HG03565 (cell line): ENCODE measurements at regions not wholly inside any gene's neighbourhood (a gene's known extent, or its start where the extent isn't known, plus 50 kb on each side); places are given as distances from the start of the nearest gene placed in this dataset.

Experiments
- ATAC-seq: cut with Tn5 transposase; IDR thresholded peaks from one replicate; pipeline ENCODE4 v1.9.1; 2021; ENCODE audit warnings: mild to moderate bottlenecking, moderate library complexity; ENCODE audit not compliant: unreplicated experiment

DNA sequence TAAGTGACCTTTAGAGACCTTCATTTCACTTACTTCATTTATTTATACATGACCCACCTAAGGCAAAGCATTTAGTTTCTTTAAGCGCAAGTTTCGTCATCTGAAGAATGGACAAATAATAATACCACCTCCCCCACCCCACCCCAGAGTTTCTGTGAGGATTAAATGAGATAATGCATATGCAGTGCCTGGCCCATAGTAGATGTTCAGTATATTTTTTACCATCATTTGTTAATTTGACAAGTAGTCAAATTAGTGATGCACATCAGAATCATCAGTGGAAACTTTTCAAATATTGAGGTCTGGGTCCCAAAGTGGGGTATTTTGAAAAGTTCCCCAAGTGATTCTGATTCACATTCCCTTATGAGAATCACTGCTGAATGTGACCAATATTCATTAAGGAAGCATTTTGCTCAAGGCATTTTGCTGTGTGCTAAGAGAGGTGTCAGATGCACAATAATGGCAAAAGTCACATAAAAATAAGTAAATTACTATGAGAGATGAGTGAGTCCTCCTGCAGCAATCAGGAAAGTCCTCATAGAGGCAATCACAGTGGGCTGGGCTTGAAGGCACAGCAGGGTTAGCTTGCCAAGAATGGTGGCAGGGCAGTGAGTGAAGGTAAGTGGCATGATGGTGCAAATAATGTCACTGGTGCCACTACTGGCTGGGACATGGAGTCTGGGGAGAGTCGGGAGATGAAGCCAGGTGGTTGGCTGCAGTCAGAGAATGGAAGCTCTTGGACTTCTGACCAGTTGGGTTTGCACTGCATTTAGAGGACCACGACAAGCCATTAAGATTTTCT lies 244.1 kb downstream of the PTEN start:
- ATAC-seq, result no peak

DNA sequence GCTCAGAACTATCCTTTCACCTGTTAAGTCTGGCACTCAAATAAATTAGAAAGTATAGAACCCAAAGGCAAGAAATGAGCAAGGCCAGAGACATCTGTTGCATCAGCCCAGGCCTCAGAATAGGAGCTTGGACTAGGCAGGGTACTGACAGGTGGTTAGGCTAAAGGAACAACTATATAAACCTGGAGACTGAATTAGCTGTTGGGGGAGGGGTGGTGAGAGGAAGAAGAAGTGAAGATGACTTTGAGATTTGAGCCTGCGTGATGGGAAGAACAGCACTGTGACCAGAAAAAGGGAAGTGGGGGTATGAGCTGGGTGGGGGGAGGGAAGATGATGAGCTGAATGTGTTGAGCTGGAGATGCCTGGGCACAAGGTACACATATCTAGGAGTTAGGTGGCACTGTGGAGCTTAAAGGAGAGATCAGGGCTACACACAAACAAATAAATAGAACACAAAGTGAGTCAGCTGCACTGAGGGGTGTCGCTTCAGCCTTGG lies 244.7 kb downstream of the PTEN start:
- ATAC-seq, result no peak

DNA sequence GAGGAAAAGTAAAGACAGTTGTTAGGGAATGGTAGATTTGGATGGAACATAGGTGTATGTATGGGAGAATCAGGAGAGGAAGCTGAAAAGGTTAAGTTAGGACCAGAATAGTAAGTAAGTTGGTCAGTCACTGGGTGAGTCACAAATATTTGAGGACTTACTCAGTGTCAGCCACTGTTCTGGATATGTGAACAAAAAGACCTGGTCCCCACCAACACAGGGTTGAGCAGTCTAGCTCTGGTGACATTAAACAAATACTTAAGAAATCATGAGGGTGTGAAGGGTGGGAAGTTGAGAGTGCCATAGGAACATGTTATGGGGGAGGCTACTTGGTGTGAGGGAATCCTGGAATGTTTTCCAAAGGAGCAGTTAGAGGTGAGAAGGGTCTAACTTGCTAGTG lies 246.9 kb downstream of the PTEN start:
- no peak for ATAC-seq

DNA sequence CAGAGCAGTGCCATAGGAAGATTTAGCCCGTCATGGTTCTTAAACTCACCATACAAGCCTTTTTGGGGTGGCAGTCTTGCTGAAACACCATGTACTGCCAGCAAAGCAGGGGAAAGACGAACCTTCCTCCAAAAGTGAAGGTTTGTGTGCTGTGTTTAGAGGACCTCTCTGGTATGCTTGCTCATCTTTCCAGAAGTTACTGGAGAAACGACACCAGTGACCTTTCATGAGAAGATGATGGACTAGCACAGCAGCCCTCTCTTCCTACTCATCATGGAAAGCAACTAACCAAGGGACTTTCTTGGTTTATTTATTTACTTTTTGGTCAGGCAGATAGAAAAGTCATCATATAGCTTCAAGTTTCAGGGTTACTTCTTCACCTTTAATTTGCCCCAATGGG lies 247.4 kb downstream of the PTEN start:
- no peak for ATAC-seq

DNA sequence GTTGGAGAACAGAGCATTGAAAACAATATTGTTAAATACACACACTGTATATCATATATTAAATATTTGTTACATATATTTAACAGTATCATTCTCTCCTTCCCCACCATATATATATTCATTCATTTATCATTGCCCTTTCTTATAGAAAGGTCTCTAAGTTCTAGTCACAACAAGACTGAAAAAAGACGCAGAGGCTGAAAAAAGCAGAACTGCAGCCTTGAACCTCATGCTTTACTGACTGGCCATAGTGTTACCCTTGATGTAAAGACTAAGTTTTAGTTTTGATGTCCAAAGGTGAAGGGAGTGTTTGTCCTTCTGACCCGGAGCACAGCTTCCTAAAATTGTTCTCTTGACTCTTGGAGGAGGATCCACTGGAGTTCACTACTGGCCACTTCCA lies 247.9 kb downstream of the PTEN start:
- ATAC-seq, result no peak

DNA sequence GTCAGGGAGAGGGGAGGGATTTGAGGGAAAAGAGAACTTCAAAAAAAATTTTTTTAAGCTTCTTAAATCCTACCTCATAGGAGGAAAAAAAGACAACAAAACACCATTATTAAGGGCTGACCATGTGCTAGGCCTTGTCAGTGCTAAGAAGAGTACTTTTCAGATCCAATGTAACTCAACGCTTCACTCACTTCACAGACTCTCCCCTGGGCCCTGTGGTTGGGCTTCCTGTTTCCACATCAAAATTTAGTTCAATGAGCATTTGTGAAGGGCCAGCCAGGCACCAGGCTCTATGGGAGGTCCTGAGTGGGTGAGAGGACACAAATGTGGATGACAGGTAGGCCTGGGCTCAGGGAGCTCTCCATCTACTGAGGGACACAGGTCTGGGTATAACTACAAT lies 249.8 kb downstream of the PTEN start:
- no peak for ATAC-seq

DNA sequence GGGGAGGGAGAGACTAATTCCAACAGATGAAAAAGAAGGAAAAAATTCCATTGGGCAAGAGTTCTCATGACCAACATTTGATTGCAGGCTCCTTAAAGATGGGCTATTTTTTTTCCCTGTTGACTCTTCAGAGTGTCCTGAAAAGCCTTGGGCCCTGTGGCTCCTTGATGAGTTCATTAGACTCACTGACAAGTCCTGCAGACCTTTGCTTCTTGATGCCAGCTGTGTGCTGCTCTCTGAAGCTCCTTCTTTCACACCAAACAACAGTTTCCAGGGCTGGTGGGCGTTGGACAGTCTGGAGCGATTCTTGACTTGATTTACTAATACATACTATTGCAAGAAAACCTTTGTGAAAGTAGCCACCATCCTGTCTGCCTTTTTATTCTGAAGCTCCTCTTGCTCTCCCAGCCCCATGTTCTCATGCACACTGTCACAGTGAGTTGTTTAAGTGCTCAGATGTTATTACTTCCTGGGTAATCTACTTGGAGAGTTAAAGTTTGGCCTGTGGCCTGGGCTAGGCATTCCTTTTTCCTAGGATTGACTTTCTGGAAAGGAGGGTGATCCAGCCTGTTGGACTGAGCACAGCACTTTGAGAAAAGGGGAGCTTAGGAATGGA lies 250.3 kb downstream of the PTEN start:
- ATAC-seq, result no peak

DNA sequence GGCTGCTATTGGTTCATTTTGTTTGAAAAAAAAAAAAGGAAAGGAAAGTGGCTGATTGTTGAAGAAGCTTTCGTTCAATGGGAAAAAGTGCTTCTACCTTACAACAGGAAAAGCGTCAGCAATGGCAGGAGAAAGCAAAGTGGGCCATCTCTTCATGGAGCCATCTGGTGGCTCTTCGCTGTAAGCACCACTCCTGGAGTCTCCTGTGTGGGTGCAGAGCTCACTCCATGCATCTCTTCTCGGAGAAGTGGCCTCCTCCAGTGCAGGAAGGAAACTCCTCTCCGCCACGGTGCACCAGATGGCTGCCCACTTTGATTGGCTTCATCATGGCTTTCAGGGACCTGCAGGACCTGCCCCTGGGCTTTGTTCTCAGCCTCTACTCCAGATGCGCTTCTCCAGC lies 250.9 kb downstream of the PTEN start:
- no peak for ATAC-seq

DNA sequence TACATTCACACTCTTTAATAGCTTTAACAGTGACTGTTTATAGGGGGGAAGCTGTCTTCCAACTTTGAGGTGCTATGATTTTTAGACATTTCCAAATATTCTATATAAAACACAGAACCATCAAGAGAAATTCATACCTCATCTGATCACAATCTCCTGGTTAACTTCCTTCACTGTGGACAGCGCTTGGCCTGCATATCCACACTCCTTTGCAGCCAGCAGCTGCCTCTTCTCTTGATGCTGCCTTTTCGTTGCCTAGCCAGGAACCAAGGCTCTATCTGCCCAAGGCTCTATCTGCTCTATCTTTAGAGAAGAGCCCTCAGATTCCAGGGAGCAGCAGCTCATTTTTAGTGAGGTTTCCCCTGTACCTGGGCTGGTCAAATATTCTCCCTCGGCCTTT lies 252.0 kb downstream of the PTEN start:
- ATAC-seq, result no peak

DNA sequence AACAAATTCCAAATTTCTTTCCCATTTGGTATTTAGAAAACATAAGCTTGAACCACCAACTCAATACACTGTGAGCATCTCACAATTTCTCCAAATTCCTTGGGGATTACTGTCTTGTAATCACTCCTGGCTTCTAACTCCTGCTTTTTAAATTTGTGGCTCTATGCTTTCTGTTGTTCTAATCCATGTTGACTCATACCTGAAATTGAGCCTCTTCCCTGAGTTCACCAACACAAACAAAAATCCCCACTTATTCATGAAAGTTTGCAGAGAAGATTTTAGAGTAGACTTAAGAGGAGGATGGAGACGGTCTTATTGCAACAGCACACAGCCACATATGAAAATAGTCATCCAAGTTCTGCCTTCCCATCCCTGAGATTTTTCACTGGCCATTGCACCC lies 252.5 kb downstream of the PTEN start:
- ATAC-seq, result no peak

DNA sequence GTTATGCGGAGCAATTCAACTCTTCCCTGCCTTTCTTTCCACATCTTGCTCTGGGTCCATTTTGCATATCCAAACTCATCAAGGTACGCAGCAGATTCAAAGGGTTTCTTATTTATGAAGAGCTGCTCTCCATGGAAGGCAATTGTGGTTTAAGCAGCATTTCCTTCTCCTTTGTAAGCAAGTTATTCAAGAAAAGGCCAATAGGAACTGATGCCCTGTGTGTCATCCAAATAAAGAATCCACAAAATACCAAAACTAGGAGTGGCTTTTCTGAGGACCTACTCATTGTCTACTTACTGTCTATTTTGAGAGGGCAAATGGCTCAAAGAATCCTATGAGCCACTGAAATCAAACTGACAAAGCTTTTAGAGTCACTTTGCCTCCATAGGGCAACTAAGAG lies 253.1 kb downstream of the PTEN start:
- ATAC-seq, result no peak

DNA sequence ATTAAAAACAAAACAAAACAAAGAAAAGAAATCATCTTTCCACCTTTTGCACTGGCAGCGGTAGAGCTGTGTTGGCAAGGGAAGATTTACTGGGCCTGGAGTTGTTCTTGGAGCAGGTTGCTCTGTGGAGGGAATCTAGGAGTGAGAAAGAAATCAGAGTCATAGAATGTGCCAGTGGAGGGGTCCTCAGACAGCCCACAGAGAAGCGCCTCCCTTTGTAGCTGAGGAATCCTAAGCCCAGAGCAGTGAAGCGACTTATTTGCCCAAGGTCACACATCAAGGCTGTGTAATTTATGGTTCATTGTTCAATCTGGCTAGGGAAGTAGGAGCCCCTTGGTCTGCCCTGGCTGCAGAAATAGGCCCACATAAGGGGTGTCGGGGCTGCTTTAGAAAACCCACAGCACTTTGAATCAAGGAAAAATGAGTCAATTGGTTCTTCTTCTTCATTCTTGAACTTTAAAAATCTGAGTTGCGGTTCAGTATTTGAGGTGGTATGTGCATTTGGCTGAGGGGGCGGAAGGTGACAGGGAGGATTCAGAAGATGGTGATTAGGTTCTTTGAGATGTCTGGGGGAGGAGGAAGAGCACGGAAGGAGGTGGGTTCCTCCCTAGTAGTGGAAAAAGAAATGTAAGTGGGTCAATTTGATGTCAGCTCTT lies 253.7 kb downstream of the PTEN start:
- ATAC-seq, result no peak

DNA sequence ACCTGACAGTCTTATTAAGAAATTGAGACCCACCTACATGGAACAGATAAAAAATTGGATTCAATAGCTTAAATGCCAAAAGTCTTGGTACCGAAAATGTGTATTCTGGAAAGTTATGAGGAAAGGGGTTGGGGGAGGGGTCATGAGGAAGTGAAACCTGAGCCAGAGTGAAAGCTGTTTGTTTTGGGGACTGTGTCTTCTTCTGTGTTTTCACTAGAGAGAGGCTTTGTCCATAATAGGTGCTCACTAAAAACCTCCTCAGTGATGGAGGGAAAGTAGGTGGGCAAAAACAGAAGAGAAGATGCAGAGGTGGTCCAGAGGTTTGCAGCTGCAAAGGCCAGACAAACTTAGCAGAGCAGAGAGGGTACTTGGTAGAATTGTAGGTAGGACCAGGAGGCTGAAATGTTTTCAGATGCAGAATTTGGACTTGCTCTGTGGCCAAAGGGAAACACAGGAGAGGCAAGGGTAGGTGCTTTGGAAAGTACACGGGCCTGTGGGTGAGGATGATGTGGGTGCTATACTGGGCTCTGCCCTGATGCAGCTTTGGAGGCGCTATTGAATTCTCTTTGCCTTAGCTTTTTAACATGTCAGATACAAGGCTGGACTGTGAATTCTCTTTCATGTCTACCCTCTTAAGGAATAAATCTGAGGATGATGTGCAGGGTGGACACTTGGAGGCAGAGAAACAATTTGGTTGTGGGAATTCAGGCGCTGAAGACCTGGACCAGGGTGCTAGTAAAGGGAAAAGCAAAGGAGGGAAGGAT lies 254.6 kb downstream of the PTEN start:
- ATAC-seq, result no peak

DNA sequence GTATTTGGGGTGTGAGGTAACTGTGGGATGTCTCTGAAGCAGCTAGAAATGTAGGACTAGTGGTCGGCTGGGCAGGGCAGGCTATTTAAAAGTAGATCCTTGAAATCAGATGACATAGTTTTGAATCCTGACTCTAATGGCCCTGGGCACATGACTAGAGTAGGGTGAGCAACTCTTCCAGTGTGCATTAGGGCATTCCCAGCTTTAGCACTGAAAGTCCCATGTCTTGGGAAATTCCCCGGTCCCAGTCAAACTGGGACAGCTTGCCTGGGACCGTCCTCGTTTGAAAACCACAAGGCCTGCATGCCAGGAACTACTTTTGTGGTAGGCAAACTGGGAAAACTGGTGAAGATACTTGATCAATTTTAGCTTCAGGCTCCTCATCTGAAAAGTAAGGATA lies 255.3 kb downstream of the PTEN start:
- no peak for ATAC-seq

DNA sequence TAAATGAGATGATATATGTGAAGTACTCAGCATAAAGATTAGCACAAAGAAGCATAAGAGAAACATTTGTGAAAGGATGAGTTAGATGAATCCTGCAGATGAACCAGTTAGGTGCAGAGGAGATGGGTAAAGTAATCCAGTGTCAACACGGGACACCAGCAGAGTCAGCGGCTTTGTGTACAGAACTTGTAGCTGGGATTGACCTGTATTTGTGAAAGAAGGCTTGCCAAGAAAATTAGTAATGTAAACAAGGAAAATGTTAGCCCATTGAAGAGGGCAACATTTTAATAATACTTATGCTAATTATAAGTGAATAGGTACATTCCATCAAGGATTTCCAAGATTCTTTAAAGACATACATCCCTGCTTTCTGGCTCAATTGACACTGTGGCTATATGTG lies 255.7 kb downstream of the PTEN start:
- no peak for ATAC-seq

DNA sequence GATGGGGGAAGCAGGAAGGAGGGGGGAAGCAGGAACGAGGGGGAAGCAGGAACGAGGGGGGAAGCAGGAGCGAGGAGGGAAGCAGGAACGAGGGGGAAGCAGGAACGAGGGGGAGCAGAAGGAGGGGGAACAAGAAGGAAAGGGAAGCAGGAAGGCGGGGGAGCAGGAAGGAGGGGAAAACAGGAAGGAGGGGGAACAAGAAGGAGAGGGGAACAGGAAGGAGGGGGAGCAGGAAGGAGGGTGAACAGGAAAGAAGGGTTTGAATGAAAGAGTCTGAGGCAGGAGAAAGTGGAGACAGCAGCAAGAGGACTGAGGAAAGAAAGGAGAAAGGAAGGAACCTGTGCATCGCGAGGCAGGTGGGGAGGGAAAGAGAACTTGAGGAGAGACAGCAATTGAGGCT lies 256.6 kb downstream of the PTEN start:
- ATAC-seq, result no peak

DNA sequence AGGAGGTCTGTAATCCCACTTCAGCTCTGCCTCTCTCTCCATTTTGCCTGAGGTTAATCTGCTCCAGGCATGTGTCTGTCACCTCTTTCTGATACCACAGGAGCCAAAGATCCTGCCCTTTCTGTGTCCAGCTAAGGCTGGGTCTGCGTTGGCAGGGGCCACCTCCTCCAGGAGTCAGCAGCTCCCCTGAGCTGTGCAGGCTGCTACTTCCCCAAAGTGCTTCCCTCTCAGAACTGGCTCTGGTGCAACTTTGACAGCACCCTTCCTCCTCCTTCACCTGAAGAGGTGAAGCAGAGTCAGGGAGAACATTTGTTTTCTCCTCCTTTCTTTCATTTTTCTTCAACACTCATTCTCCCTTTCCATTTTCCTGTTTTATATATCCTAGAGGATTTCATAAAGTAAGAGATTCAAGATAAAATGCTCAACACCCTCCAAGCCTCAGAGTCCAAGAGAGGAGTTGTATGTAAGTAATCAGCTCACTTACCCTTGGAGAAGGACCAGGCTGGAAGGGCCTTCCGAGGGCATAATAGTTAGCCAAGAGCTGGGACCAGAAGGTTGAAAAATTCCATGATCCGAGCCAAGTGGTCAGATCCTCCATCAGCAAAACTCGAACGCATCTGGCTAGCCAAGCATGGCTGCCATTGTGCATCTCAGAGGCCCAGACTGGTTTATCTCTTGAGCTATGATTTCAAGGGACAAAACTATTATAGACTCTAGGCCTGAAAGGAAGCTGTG lies 257.3 kb downstream of the PTEN start:
- no peak for ATAC-seq

DNA sequence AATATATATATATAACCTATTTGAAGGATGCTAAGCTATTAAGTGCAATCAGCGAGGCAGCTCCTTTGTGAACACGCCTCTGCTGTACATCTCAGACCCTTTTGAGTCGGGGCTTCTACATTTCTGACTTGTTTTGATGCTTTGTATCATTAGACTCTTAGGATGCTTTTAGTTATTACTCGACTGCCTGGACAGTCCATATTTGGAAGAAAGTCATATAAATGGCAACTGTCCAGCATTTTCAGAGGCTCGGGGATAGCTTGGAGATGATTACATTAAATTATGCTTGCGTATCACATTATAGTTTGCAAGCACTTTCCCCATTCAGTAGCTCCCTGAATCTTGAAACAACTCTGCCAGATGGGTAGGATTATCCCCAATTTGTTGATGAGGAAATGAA lies 257.9 kb downstream of the PTEN start:
- ATAC-seq, result no peak

DNA sequence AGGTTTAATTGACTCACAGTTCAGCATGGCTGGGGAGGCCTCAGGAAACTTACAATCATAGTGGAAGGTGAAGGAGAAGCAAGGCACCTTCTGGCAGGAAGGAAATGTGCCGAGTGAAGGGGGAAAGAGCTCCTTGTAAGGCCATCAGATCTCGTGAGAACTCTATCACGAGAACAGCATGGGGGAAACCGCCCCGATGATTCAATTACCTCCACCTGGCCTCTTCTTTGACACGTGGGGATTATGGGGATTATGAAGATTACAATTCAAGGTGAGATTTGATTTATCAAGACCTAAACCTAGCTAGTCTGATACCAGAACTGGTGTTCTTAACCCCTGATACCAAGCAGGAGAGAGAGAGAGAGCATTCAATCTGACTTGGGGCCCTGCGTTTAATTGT lies 258.7 kb downstream of the PTEN start:
- ATAC-seq, result no peak

DNA sequence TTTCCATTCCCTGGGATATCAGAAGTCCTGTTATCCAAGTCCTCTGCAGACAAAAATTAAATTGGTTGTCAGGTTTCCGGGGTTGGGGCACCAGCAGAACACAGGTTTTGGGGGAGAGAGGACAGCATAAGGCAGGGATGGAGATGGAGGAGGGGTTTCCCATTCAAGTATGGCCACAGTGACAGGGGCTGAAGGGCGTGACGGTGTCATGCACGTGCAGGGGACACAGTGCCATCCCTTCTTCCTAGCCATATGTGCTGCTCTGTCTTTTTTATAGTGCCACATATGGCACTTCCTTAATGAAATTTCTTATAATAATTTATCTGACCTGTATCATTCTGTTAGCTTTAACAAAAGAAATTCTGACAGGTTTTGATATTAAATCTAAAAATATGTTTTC lies 259.2 kb downstream of the PTEN start:
- no peak for ATAC-seq

DNA sequence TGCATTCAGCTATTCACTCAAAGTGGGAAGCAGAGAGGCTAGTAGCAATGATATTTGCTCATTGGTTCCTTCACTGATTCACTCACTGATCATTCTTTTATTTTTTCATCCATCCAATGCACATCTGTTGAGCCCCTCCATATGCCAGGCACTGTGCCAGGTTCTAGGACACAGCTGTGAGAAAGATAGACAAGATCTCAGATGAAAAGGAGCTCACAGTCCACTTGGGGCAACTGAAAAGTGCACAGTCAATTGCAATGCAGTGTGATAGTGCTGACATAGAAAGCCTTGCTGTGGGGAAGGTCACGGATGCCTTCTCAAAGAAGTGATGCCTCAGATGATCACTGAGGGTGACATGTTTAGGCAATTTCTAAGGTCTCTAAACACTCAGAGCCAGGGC lies 262.3 kb downstream of the PTEN start:
- no peak for ATAC-seq
